H9 (cell line): ENCODE measurements at regions not wholly inside any gene's neighbourhood (a gene's known extent, or its start where the extent isn't known, plus 50 kb on each side); places are given as distances from the start of the nearest gene placed in this dataset.

Experiments
- DNase-seq: peaks from one replicate; pipeline ENCODE4 v3.0.0-alpha.2; 2017
- H2AFZ ChIP-seq: one replicate; pipeline ENCODE4 v1.6.1; 2013; ENCODE audit warnings: mild to moderate bottlenecking, low read length, control low read depth, moderate library complexity
- H2AK5ac ChIP-seq: 2 replicates; pipeline ENCODE4 v1.6.1; 2013; ENCODE audit warnings: low read length, control low read depth, mixed read lengths; ENCODE audit not compliant: insufficient read length
- H2BK120ac ChIP-seq: one replicate; pipeline ENCODE4 v1.6.1; 2013; ENCODE audit warnings: low read depth, mild to moderate bottlenecking, low read length, control low read depth, inconsistent platforms; ENCODE audit not compliant: poor library complexity, severe bottlenecking
- H2BK12ac ChIP-seq: 2 replicates; pipeline ENCODE4 v1.6.1; 2013; ENCODE audit warnings: low read length, control low read depth, mixed read lengths, low read depth; ENCODE audit not compliant: insufficient read length
- H2BK15ac ChIP-seq: 2 replicates; pipeline ENCODE4 v1.6.1; 2013; ENCODE audit warnings: low read depth, low read length, control low read depth
- H2BK20ac ChIP-seq: one replicate; pipeline ENCODE4 v1.6.1; 2013; ENCODE audit warnings: low read depth, mild to moderate bottlenecking, low read length, control low read depth, inconsistent platforms; ENCODE audit not compliant: poor library complexity, severe bottlenecking
- H2BK5ac ChIP-seq: 2 replicates; pipeline ENCODE4 v1.6.1; 2013; ENCODE audit warnings: low read length, control low read depth, mixed read lengths; ENCODE audit not compliant: insufficient read length
- H3K14ac ChIP-seq: 2 replicates; pipeline ENCODE4 v1.6.1; 2013; ENCODE audit warnings: low read length, control low read depth; ENCODE audit not compliant: insufficient read depth
- H3K18ac ChIP-seq: 2 replicates; pipeline ENCODE4 v1.6.1; 2013; ENCODE audit warnings: low read depth, mild to moderate bottlenecking, mixed read lengths, low read length, control low read depth; ENCODE audit not compliant: insufficient read length
- H3K23ac ChIP-seq: 2 replicates; pipeline ENCODE4 v1.6.1; 2013; ENCODE audit warnings: low read length, control low read depth, mixed read lengths, low read depth; ENCODE audit not compliant: insufficient read length
- H3K23me2 ChIP-seq: 2 replicates; pipeline ENCODE4 v1.6.1; 2013; ENCODE audit warnings: low read depth, mild to moderate bottlenecking, mixed read lengths, low read length, control low read depth; ENCODE audit not compliant: insufficient read length, poor library complexity, severe bottlenecking
- H3K27ac ChIP-seq: 2 replicates; pipeline ENCODE4 v1.5.1; 2013; ENCODE audit warnings: low read length, control low read depth, mixed read lengths, low read depth; ENCODE audit not compliant: insufficient read length
- H3K27me3 ChIP-seq: 2 replicates; pipeline ENCODE4 v1.6.1; 2013; ENCODE audit warnings: low read length, control low read depth, inconsistent platforms; ENCODE audit not compliant: insufficient read depth
- H3K4ac ChIP-seq: 2 replicates; pipeline ENCODE4 v1.6.1; 2013; ENCODE audit warnings: low read depth, mild to moderate bottlenecking, control low read depth, inconsistent platforms, low read length, moderate library complexity
- H3K4me1 ChIP-seq: 2 replicates; pipeline ENCODE4 v1.6.1; 2013; ENCODE audit warnings: low read length, control low read depth, inconsistent platforms; ENCODE audit not compliant: insufficient read depth
- H3K4me2 ChIP-seq: 2 replicates; pipeline ENCODE4 v1.6.1; 2013; ENCODE audit warnings: low read length, control low read depth, mixed read lengths; ENCODE audit not compliant: insufficient read length, insufficient read depth
- H3K56ac ChIP-seq: 2 replicates; pipeline ENCODE4 v1.6.1; 2013; ENCODE audit warnings: low read depth, mild to moderate bottlenecking, mixed read lengths, low read length, control low read depth; ENCODE audit not compliant: insufficient read length
- H3K79me1 ChIP-seq: 2 replicates; pipeline ENCODE4 v1.6.1; 2013; ENCODE audit warnings: low read depth, mild to moderate bottlenecking, moderate library complexity, low read length, control low read depth, inconsistent platforms; ENCODE audit not compliant: insufficient read depth, poor library complexity, severe bottlenecking
- H3K79me2 ChIP-seq: 2 replicates; pipeline ENCODE4 v1.6.1; 2013; ENCODE audit warnings: low read length, control low read depth, inconsistent platforms; ENCODE audit not compliant: insufficient read depth
- H3K9ac ChIP-seq: 2 replicates; pipeline ENCODE4 v1.6.1; 2013; ENCODE audit warnings: low read length, control low read depth, mixed read lengths; ENCODE audit not compliant: insufficient read length; ENCODE audit errors: extremely low read depth
- H3K9me3 ChIP-seq: one replicate; pipeline ENCODE4 v1.6.1; 2013; ENCODE audit warnings: low read depth, low read length, inconsistent platforms; ENCODE audit not compliant: control insufficient read depth
- H3T11ph ChIP-seq: one replicate; pipeline ENCODE4 v1.6.1; 2013; ENCODE audit warnings: mild to moderate bottlenecking, low read length, control low read depth, inconsistent platforms
- H4K20me1 ChIP-seq: one replicate; pipeline ENCODE4 v1.6.1; 2013; ENCODE audit not compliant: control insufficient read depth, insufficient read length, insufficient read depth
- H4K5ac ChIP-seq: 2 replicates; pipeline ENCODE4 v1.6.1; 2013; ENCODE audit warnings: low read depth, mild to moderate bottlenecking, mixed read lengths, low read length, control low read depth; ENCODE audit not compliant: insufficient read length
- H4K8ac ChIP-seq: replicated peaks from 2 replicates; pipeline ENCODE4 v1.6.1; 2013; ENCODE audit warnings: low read length, control low read depth, mixed read lengths, low read depth; ENCODE audit not compliant: insufficient read length
- H4K91ac ChIP-seq: 2 replicates; pipeline ENCODE4 v1.6.1; 2013; ENCODE audit warnings: low read depth, mild to moderate bottlenecking, moderate library complexity, mixed read lengths, low read length, control low read depth; ENCODE audit not compliant: insufficient read length
- H3K27ac Mint-ChIP-seq, 3 experiments: 2 replicates in 2 of 3; 3 replicates in 1 of 3; pipeline ENCODE4 v1.8.0; 2020 to 2021; ENCODE audit warnings: mixed read lengths in 3 of 3, mild to moderate bottlenecking in 1 of 3, moderate library complexity in 1 of 3
- H3K27me3 Mint-ChIP-seq: 2 replicates; pipeline ENCODE4 v1.8.0; 2021; ENCODE audit warnings: low read depth, mild to moderate bottlenecking, moderate library complexity, mixed read lengths
- H3K36me3 Mint-ChIP-seq, 3 experiments: 2 replicates in 2 of 3; 3 replicates in 1 of 3; pipeline ENCODE4 v1.8.0; 2020 to 2021; ENCODE audit warnings: low read depth in 3 of 3, mixed read lengths in 3 of 3; ENCODE audit not compliant: insufficient read depth in 1 of 3
- H3K4me1 Mint-ChIP-seq, 2 experiments: 2 replicates each; pipeline ENCODE4 v1.8.0; 2020; ENCODE audit warnings: mixed read lengths in 2 of 2
- H3K4me3 Mint-ChIP-seq, 2 experiments: 2 replicates in 1 of 2; 3 replicates in 1 of 2; pipeline ENCODE4 v1.8.0; 2020 to 2021; ENCODE audit warnings: mild to moderate bottlenecking in 2 of 2, mixed read lengths in 2 of 2, moderate library complexity in 1 of 2
- H3K9me3 Mint-ChIP-seq, 2 experiments: 2 replicates in 1 of 2; 3 replicates in 1 of 2; pipeline ENCODE4 v1.8.0; 2020; ENCODE audit warnings: mild to moderate bottlenecking in 2 of 2, mixed read lengths in 2 of 2, moderate library complexity in 1 of 2
- CTCF ChIP-seq: fragments of 200-600 bp; sonication (generic); conservative IDR thresholded peaks from 3 replicates; pipeline ENCODE4 v1.8.0; 2021; ENCODE audit warnings: antibody characterized with exemption, mild to moderate bottlenecking
- WGBS: extraction: QIAGEN DNeasy Blood & Tissue Kit; methylation state at CpG from one replicate; pipeline ENCODE4 v1.1.7; 2013; ENCODE audit warnings: missing lambda C conversion rate, low lambda C conversion rate, mixed read lengths; ENCODE audit not compliant: insufficient read length; ENCODE audit errors: extremely low coverage; 5-methylcytosine and 5-hydroxymethylcytosine counted together

- H2BK15ac ChIP-seq, result no peak overlapping the region
- H4K8ac ChIP-seq, result no peak overlapping the region
- no peak overlapping the region for H3T11ph ChIP-seq
- peaks cover 3% of the 10 kb centered on the region; the same call in 1 of the 2 replicates for H3K4me1 ChIP-seq
- H3K4me1 Mint-ChIP-seq, result peaks cover 23 to 28% of the 10 kb centered on the region in 2 experiments
- H3K14ac ChIP-seq, result no peak overlapping the region; the same call in 1 of the 2 replicates
- no peak overlapping the region for H3K23ac ChIP-seq
- H3K9ac ChIP-seq, result no peak overlapping the region
- DNase-seq, result no peak
- H2BK12ac ChIP-seq, result no peak overlapping the region
- no peak overlapping the region for H2BK5ac ChIP-seq
- H3K9me3 ChIP-seq, result no peaks in the 10 kb centered on the region
- H3K9me3 Mint-ChIP-seq, result no peaks in the 10 kb centered on the region
- no peaks in the 10 kb centered on the region for H3K79me1 ChIP-seq
- WGBS, result no CpG with 5 or more reads among the region's 17 CpGs
- TF ChIP-seq CTCF, result no peak
- no peak overlapping the region for H4K5ac ChIP-seq
- no peak overlapping the region for H2AFZ ChIP-seq
- H2BK20ac ChIP-seq, result no peak overlapping the region
- no peaks in the 10 kb centered on the region for H3K27me3 ChIP-seq
- no peak overlapping the region for H3K4me2 ChIP-seq
- no peak overlapping the region for H3K56ac ChIP-seq
- H3K27ac ChIP-seq, result no peak overlapping the region
- H3K27me3 Mint-ChIP-seq, result peaks cover 15% of the 10 kb centered on the region
- no peaks in the 10 kb centered on the region for H3K36me3 Mint-ChIP-seq
- no peak overlapping the region for H3K4me3 Mint-ChIP-seq
- H3K79me2 ChIP-seq, result no peaks in the 10 kb centered on the region
- H4K20me1 ChIP-seq, result no peaks in the 10 kb centered on the region
- H4K91ac ChIP-seq, result no peak overlapping the region
- H3K23me2 ChIP-seq, result no peaks in the 10 kb centered on the region
- H3K27ac Mint-ChIP-seq, result peak overlapping the region in 1 of 3 experiments; percentile 78; a peak in 3 of 7 replicates
- H3K4ac ChIP-seq, result no peak overlapping the region
- no peak overlapping the region for H3K18ac ChIP-seq
- H2BK120ac ChIP-seq, result no peak overlapping the region
- no peak overlapping the region for H2AK5ac ChIP-seq
These were observed 142.6 kb upstream of the LGALSL start for GRCh38 chr2:64311191-64311910.
